Pancreas (tissue), 10 donors: ENCODE measurements at regions not wholly inside any gene's neighbourhood (a gene's known extent, or its start where the extent isn't known, plus 50 kb on each side); places are given as distances from the start of the nearest gene placed in this dataset.
A peak's percentile ranks its signal among the peaks of the same experiment; 100 is the strongest.

Experiments
- ATAC-seq, 4 donors: fragments of 200-7000 bp; cut with Tn5 transposase; one replicate each; pipeline versions ENCODE4 v1.8.0 to v1.9.1; 2020; ENCODE audit warnings: mild to moderate bottlenecking in 4 of 4, moderate library complexity in 4 of 4
- DNase-seq, 6 donors: peaks; one replicate each; pipeline ENCODE4 v3.0.0-alpha.2; 2020
- FAIRE-seq: peaks from 2 replicates; lab custom pipeline; 2012; peaks lifted over from hg19 to GRCh38; lab: Jason Lieb, UNC
- H3K27ac ChIP-seq, 4 donors: fragments of 200-600 bp; sonication (generic); 1 replicate in 3 of 4; 2 replicates in 1 of 4; pipeline versions ENCODE4 v1.5.0 to v1.8.0; 2020
- H3K27me3 ChIP-seq, 4 donors: fragments of 200-600 bp; one replicate each; pipeline ENCODE4 v1.8.0; 2021
- H3K36me3 ChIP-seq, 3 donors: fragments of 200-600 bp; sonication (generic) in 1 of 3; one replicate each; pipeline versions ENCODE4 v1.5.0 to v1.8.0; 2020 to 2021
- H3K4me1 ChIP-seq, 3 donors: fragments of 200-600 bp; one replicate each; pipeline ENCODE4 v1.8.0; 2021
- H3K4me3 ChIP-seq, 4 donors: fragments of 200-600 bp; sonication (generic) in 2 of 4; one replicate each; pipeline versions ENCODE4 v1.5.0 to v1.8.0; 2020 to 2021
- H3K9me3 ChIP-seq, 4 donors: fragments of 200-600 bp; one replicate each; pipeline ENCODE4 v1.8.0; 2021
- WGBS, 2 donors: extraction: QIAGEN DNeasy Blood & Tissue Kit; methylation state at CpG; one replicate each; pipeline ENCODE4 v1.1.7; 2013; 5-methylcytosine and 5-hydroxymethylcytosine counted together
- intact Hi-C, 3 donors: fragments of 100-400 bp; cut with DNase I; formaldehyde crosslinking; loops; one replicate each; pipeline versions ENCODE4 v1.11.1 to v1.14.2; 2022
- TF ChIP-seq, protein P1 (sequence below), 4 donors: fragments of 200-600 bp; sonication (generic) in 3 of 4; IDR thresholded peaks; one replicate each; pipeline versions ENCODE4 v1.5.0 to v1.8.0; 2021; ENCODE audit warnings: antibody characterized with exemption in 4 of 4
- donor health status: healthy with polysubstance abuse.
- donor health status: DM: no; HTN: no; CAD: no; lungs with moderate emphysema.
- donor health status: DM: no; HTN: no; CAD: no.
- donor health status: control.
- donor health status: control.
- donor health status: Bipolar disorder and iron deficiency.
- donor health status: DM: yes; HTN: yes; CAD: no.
- donor health status: DM: no; HTN: no; CAD: no.
- donor health status: DM: no; HTN: no; CAD: no.
- donor health status: DM: yes; HTN: yes; CAD: no.

DNA sequence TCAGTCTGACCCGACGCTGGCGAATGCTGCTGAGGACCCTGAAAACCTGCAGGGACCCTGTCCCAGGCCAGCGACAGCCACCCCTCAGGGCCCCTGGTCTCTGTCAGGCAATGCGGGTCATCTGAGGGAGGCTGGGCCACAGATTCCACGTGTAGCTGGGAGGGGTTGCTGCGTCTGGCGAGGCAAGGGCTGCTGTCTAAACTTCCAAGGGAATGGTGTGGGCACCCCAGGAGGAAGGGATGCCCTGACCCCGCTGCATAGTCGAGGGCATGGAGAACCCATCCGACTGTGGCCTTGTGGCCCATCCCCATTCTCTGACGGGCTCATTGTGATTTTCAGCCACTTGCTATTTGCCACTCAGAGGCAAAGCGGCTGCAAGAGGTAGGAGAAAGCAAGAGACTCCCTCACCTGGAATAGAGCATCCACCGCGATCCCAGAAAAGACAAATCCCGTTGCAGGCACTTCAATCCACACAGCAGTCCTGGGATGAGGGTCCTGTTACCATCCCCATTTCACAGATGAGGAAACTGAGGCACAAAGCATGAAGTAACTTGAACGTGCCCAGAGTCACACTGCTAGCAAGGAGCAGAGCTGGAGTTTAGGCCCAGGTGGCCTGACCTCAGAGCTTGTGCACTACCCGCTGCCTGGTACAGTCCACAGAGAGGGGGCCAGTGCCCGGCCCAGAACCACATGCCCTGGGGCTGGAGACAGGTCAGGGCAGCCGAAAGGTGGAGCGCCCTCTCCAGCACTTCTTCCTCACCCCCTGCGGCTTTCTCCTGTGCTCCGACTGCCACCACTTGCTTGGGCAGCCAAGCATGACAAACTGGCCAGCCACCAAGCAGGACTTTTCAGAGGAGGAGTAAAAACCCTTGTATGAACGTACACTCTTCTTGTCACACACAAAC lies 163.8 kb upstream of the KLF14 start:
- ATAC-seq (no peak), DNase-seq (no peak), FAIRE-seq (no peak)
- no peak overlapping the region for H3K4me3 ChIP-seq
- H3K4me1 ChIP-seq, result peaks cover 10 to 68% (median 38%) of the 10 kb centered on the region in 3 donors
- 85 to 86% methylated on average over 24 of the region's 24 CpGs for WGBS, 2 donors
- no peaks in the 10 kb centered on the region for H3K9me3 ChIP-seq
- no peaks in the 10 kb centered on the region for H3K36me3 ChIP-seq
- intact Hi-C loops, result loop anchor here in 1 of 3 donors (5.0 kb wide), 2 partner anchors 110 to 150 kb away; no protein-coding TSS in a partner anchor
- TF ChIP-seq, protein P1, sequence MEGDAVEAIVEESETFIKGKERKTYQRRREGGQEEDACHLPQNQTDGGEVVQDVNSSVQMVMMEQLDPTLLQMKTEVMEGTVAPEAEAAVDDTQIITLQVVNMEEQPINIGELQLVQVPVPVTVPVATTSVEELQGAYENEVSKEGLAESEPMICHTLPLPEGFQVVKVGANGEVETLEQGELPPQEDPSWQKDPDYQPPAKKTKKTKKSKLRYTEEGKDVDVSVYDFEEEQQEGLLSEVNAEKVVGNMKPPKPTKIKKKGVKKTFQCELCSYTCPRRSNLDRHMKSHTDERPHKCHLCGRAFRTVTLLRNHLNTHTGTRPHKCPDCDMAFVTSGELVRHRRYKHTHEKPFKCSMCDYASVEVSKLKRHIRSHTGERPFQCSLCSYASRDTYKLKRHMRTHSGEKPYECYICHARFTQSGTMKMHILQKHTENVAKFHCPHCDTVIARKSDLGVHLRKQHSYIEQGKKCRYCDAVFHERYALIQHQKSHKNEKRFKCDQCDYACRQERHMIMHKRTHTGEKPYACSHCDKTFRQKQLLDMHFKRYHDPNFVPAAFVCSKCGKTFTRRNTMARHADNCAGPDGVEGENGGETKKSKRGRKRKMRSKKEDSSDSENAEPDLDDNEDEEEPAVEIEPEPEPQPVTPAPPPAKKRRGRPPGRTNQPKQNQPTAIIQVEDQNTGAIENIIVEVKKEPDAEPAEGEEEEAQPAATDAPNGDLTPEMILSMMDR (IDR thresholded peaks at IDR 0.05), result no peak
- peak overlapping the region in 2 of 4 donors; percentile 77 to 81 for H3K27ac ChIP-seq
- H3K27me3 ChIP-seq, result no peaks in the 10 kb centered on the region

DNA sequence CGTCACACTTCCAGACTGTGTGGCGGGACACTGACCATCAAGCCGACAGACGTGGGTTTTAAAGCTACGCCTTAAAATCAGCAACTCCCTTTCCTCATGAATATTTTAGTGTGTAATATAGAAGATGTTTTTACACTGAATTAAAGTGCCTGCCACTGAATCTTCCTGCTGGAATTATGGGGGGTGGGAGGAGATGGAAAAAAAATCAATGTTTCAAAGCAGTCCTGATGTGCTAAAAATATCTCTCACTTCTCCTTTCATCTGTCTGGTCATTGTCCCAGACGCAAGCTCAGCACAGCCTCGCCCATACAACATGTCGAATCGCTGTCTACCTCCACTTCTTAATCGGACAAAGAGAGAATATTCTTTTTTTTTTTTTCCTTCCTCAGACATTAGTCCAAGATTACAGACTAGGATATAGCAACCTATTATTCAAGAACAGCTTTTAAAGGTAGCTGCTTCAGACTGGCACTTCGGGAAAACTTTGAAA lies 165.1 kb upstream of the KLF14 start:
- DNase-seq, result no peak
- Histone ChIP-seq H3K36me3 (no peaks in the 10 kb centered on the region), H3K27me3 (no peaks in the 10 kb centered on the region), H3K9me3 (no peaks in the 10 kb centered on the region), H3K27ac (peak overlapping the region in 2 of 4 donors; percentile 77 to 81), H3K4me3 (no peak overlapping the region), H3K4me1 (peaks cover 15 to 69% (median 30%) of the 10 kb centered on the region in 3 donors)
- no peak for ATAC-seq
- TF ChIP-seq, protein P1 (IDR thresholded peaks at IDR 0.05), result no peak
- no peak for FAIRE-seq
- intact Hi-C loops, result loop anchor here in 1 of 3 donors (5.0 kb wide), 2 partner anchors 108 to 148 kb away; no protein-coding TSS in a partner anchor
- 63 to 76% methylated on average over 11 of the region's 11 CpGs for WGBS, 2 donors

DNA sequence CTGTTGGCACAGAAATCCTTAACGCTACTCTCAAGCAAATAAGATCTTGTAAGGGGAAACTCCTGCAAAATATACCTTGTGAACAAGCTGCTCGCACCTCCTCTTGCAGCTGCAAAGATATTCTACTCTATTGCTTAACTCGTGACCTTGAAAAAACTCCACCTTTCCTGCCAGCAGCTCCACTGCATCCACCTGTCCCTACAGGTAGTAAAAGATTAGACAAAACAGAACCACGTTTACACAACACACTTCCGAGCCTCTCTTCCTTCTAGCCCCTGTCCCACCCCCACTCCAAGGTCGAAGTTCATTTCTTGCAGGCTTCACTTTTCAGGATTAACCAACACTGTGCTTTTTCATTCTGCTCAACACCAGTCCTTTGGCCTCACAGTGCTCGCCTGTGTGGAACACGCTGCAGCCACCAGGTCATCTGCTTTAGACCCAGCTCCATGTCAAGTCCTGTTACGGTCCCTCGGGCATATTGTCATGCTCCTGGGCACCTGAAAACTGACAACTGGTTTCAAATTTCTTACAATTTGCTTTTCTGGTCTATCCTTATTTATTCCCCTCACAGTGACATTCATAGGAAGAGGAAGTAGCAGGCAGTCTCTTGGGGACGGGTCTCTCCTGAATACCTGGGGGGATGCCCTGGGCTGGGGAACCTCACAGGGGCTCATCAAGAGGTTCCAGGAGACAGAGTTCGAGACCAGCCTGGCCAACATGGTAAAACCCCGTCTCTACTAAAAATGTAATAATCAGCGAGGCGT lies 165.8 kb upstream of the KLF14 start:
- peaks cover 15 to 67% (median 27%) of the 10 kb centered on the region in 3 donors for H3K4me1 ChIP-seq
- H3K4me3 ChIP-seq, result no peak overlapping the region
- intact Hi-C loops, result loop anchor here in 1 of 3 donors (5.0 kb wide), 2 partner anchors 107 to 147 kb away; no protein-coding TSS in a partner anchor
- no peaks in the 10 kb centered on the region for H3K36me3 ChIP-seq
- H3K27me3 ChIP-seq, result no peaks in the 10 kb centered on the region
- DNase-seq, result peak in 3 of 6 donors; percentile 74 to 82 (median 81)
- no peaks in the 10 kb centered on the region for H3K9me3 ChIP-seq
- ATAC-seq, result peak; percentile 64 to 80 (median 74)
- FAIRE-seq, result no peak
- 39 to 46% methylated on average over 15 of the region's 15 CpGs for WGBS, 2 donors
- TF ChIP-seq, protein P1 (IDR thresholded peaks at IDR 0.05), result no peak
- H3K27ac ChIP-seq, result peak overlapping the region in 3 of 4 donors; percentile 17 to 81 (median 77)

DNA sequence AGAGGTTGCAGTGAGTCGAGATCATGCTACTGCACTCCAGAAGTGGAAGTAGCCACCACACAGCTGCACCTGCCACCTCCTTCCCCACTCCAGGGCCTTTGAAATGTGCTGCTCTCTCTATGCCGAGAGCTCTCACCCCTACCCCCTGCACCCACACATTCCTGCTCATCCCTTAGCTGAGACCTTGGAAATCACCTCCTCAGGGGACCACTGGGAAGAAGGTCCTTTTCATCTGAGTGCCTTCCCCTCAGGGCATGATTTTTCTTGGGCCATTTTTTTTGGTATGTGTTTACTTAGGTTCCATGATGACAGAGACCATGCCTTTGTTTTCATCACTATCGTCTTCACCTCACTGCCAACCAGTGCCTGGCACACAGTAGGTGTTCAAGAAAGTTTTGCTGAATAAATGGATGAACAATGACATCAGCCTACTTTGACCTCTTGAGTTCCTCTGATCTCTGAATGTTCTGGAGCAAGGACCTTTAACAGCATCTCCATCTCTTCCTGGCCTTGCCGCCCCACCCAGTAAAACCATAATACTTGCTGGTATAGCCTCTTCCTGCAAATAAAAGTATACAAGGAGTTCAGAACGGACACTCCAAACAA lies 166.6 kb upstream of the KLF14 start:
- DNase-seq (no peak), ATAC-seq (no peak), FAIRE-seq (no peak)
- H3K9me3 ChIP-seq, result no peaks in the 10 kb centered on the region
- H3K36me3 ChIP-seq, result no peaks in the 10 kb centered on the region
- TF ChIP-seq, protein P1 (IDR thresholded peaks at IDR 0.05), result no peak
- peaks cover 15 to 67% (median 27%) of the 10 kb centered on the region in 3 donors for H3K4me1 ChIP-seq
- 73 to 76% methylated on average over 5 of the region's 5 CpGs for WGBS, 2 donors
- H3K4me3 ChIP-seq, result no peak overlapping the region
- H3K27me3 ChIP-seq, result no peaks in the 10 kb centered on the region
- peak overlapping the region; percentile 10 to 81 (median 58) for H3K27ac ChIP-seq
- intact Hi-C loops, result no loop called here
